ENCODE measurements at regions not wholly inside any gene's neighbourhood (a gene's known extent, or its start where the extent isn't known, plus 50 kb on each side); places are given as distances from the start of the nearest gene placed in this dataset.

GRCh38 chrX:134718105-134718965, 60.1 kb upstream of the PLAC1 start:
- Histone ChIP-seq H4K8ac (replicated peaks; ENCODE audit: insufficient read length, low read depth, low read length) (no peak overlapping the region), H3K79me2 (ENCODE audit: insufficient read depth, low read length) (no peaks in the 10 kb centered on the region), H3K27me3 (ENCODE audit: insufficient read depth, low read length) (no peaks in the 10 kb centered on the region), H4K91ac (ENCODE audit: insufficient read length, low read depth, low read length) (no peak overlapping the region), H2AFZ (ENCODE audit: low read length) (no peak overlapping the region), H3T11ph (ENCODE audit: low read length) (no peak overlapping the region), H2BK120ac (ENCODE audit: low read depth, low read length, poor library complexity, severe bottlenecking) (no peak overlapping the region), H2BK12ac (ENCODE audit: insufficient read length, low read depth, low read length) (no peak overlapping the region), H3K4me2 (ENCODE audit: insufficient read depth, insufficient read length, low read length) (no peak overlapping the region), H3K27ac (ENCODE audit: insufficient read length, low read depth, low read length) (no peak overlapping the region), H3K4me1 (ENCODE audit: insufficient read depth, low read length) (peaks cover 5% of the 10 kb centered on the region; the same call in 1 of the 2 replicates), H3K23ac (ENCODE audit: insufficient read length, low read depth, low read length) (no peak overlapping the region), H2BK20ac (ENCODE audit: low read depth, low read length, poor library complexity, severe bottlenecking) (no peak overlapping the region), H4K20me1 (ENCODE audit: control insufficient read depth, insufficient read depth, insufficient read length) (no peaks in the 10 kb centered on the region), H3K9ac (ENCODE audit: extremely low read depth, insufficient read length, low read length) (no peak overlapping the region), H3K9me3 (ENCODE audit: control insufficient read depth, low read depth, low read length) (no peaks in the 10 kb centered on the region), H2BK5ac (ENCODE audit: insufficient read length, low read length) (no peak overlapping the region), H3K14ac (ENCODE audit: insufficient read depth, low read length) (no peak overlapping the region), H2AK5ac (ENCODE audit: insufficient read length, low read length) (no peak overlapping the region), H3K56ac (ENCODE audit: insufficient read length, low read depth, low read length) (no peak overlapping the region), H2BK15ac (ENCODE audit: low read depth, low read length) (no peak overlapping the region), H4K5ac (ENCODE audit: insufficient read length, low read depth, low read length) (no peak overlapping the region), H3K4ac (ENCODE audit: low read depth, low read length) (no peak overlapping the region), H3K18ac (ENCODE audit: insufficient read length, low read depth, low read length) (no peak overlapping the region), H3K23me2 (ENCODE audit: insufficient read length, low read depth, low read length, poor library complexity, severe bottlenecking) (no peaks in the 10 kb centered on the region), H3K79me1 (ENCODE audit: insufficient read depth, low read depth, low read length, poor library complexity, severe bottlenecking) (no peaks in the 10 kb centered on the region)
- Mint-ChIP-seq H3K9me3 (peaks cover 11 to 75% of the 10 kb centered on the region in 2 experiments), H3K4me3 (no peak overlapping the region), H3K4me1 (peaks cover 19 to 41% of the 10 kb centered on the region in 2 experiments), H3K27ac (no peak overlapping the region), H3K36me3 (ENCODE audit: insufficient read depth in 1 of 3, low read depth in 3 of 3) (peaks cover 0 to 6% (median 3%) of the 10 kb centered on the region in 3 experiments; a peak in 4 of 7 replicates), H3K27me3 (ENCODE audit: low read depth) (no peaks in the 10 kb centered on the region; the same call in 1 of the 2 replicates)
- TF ChIP-seq CTCF (conservative IDR thresholded peaks at IDR 0.05) = no peak
- no CpG with 5 or more reads among the region's 5 CpGs for WGBS (ENCODE audit: extremely low coverage, insufficient read length, low lambda C conversion rate)
- no peak for DNase-seq

Data from H9 (cell line).